ENCODE measurements at regions not wholly inside any gene's neighbourhood (a gene's known extent, or its start where the extent isn't known, plus 50 kb on each side); places are given as distances from the start of the nearest gene placed in this dataset.

DNA sequence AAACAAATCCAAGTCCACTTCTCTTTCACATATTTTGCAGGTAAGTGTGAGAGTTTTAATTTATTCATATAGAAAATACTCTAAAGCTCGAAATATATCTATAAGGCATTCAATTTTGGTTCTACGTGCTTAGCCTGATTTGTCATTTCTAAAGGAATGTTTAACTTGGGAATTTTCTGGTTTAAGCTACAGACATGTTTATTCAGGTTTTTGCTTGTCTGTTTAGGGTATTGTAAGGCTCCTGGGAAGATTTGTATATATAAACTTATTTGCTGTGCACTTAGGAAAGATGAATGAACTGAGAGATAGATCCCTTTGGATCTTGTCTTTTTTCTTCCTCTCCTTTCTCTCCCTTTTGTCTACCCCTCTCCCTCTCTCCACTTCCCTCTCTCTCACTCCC, 185.9 kb upstream of the NEIL3 start:
- intact Hi-C loops (cut with DNase I): no loop called here
- Histone ChIP-seq H3K4me3 (no peak overlapping the region), H3K4me1 (replicated peaks in 1 of 2) (no peaks in the 10 kb centered on the region), H3K27me3 (no peaks in the 10 kb centered on the region), H3K36me3 (replicated peaks in 1 of 2) (no peaks in the 10 kb centered on the region), H3K9me3 (replicated peaks in 1 of 3) (no peaks in the 10 kb centered on the region), H3K27ac (no peak overlapping the region)
- whole genome bisulfite sequencing, 4 donors: 62 to 75% (median 65%) methylated on average over 2 of the region's 2 CpGs
- TF ChIP-seq, protein P1, sequence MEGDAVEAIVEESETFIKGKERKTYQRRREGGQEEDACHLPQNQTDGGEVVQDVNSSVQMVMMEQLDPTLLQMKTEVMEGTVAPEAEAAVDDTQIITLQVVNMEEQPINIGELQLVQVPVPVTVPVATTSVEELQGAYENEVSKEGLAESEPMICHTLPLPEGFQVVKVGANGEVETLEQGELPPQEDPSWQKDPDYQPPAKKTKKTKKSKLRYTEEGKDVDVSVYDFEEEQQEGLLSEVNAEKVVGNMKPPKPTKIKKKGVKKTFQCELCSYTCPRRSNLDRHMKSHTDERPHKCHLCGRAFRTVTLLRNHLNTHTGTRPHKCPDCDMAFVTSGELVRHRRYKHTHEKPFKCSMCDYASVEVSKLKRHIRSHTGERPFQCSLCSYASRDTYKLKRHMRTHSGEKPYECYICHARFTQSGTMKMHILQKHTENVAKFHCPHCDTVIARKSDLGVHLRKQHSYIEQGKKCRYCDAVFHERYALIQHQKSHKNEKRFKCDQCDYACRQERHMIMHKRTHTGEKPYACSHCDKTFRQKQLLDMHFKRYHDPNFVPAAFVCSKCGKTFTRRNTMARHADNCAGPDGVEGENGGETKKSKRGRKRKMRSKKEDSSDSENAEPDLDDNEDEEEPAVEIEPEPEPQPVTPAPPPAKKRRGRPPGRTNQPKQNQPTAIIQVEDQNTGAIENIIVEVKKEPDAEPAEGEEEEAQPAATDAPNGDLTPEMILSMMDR (IDR thresholded peaks at IDR 0.05): no peak
- no peak for TF ChIP-seq POLR2A (IDR thresholded peaks at IDR 0.05)
- DNase-seq: no peak

DNA sequence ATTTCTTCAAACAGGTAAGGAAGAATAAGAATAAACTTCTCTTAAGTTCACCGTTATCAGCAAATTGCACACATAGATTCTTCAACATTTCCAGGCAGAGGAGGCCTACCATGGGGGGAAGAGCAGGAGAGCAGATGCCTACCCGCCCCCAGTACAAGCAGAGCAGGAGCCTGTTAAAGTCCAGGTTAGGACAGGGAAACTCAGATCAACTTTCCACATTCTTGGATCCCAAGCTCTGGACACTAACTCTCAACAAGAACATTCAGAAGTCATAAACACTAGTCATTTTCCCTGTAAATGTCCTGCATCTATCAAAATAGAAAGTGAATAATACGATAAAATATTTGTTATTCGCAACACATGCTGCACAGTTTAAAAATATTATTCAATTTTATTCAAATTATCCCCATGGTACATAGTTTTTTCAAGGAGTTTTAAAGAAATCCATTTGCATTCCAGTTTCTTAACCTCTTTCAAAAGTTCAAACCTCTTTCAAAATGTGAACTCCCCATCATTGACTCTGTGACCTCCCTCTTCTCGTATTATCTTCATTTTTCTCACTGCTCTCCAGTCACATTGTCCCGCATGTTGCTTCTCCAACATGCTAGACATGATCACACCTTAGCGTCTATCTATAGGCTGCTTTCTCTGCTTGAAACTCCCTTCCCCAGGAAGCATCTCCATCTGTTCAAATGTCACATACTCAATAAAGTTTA, 185.2 kb upstream of the NEIL3 start:
- Histone ChIP-seq H3K4me1 (replicated peaks in 1 of 2) (no peaks in the 10 kb centered on the region), H3K9me3 (replicated peaks in 1 of 3) (no peaks in the 10 kb centered on the region), H3K27me3 (no peaks in the 10 kb centered on the region), H3K36me3 (replicated peaks in 1 of 2) (no peaks in the 10 kb centered on the region), H3K4me3 (no peak overlapping the region), H3K27ac (no peak overlapping the region)
- 64 to 76% (median 73%) methylated on average over 7 of the region's 7 CpGs for WGBS, 4 donors
- DNase-seq: no peak
- TF ChIP-seq POLR2A (IDR thresholded peaks at IDR 0.05): no peak
- TF ChIP-seq, protein P1 (IDR thresholded peaks at IDR 0.05): no peak
- intact Hi-C loops (cut with DNase I): no loop called here

DNA sequence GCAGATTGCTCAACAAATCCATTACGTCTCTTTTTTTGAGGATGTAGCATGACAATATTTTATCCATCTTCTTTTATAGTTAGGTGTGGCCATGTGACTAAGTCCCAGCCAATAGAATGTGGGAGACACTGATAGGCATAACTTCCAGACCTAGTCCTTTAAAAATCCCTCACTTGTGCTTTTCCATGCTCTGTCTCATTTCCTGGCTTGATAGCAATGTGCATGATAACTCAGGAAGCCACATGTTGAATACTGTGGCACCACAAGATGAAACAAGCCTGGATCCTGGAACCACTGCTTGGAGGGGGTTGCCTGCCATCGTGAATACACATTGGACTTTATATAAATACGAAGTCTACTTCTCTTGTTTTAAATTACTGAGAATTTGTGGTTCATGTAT, 184.0 kb upstream of the NEIL3 start:
- Histone ChIP-seq H3K27me3 (no peaks in the 10 kb centered on the region), H3K36me3 (replicated peaks in 1 of 2) (no peaks in the 10 kb centered on the region), H3K9me3 (replicated peaks in 1 of 3) (no peaks in the 10 kb centered on the region), H3K4me3 (no peak overlapping the region), H3K27ac (no peak overlapping the region), H3K4me1 (replicated peaks in 1 of 2) (no peaks in the 10 kb centered on the region)
- TF ChIP-seq, protein P1 (IDR thresholded peaks at IDR 0.05): no peak
- TF ChIP-seq POLR2A (IDR thresholded peaks at IDR 0.05): no peak
- WGBS, 4 donors: 63 to 78% (median 65%) methylated on average over 3 of the region's 3 CpGs
- intact Hi-C loops (cut with DNase I): no loop called here
- DNase-seq: no peak

DNA sequence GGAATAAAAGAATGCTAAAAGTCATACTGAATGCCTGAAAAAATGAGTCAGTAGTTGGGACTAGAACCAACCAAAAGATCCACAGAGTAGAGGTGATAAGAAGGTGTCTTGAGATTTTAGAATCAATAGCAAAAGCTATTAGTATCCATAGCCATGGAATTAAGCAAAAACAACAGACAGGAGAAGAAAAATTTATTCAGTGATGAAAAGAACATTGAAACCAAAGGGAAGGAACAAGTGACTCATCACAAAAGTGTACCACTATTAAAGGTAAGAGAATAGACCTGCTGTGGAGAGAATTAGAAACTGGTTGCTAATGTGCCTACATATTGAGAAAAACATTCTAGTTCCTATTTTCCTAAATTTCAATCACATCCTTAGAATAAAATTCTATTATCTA, 182.0 kb upstream of the NEIL3 start:
- H3K36me3 ChIP-seq (replicated peaks in 1 of 2): no peaks in the 10 kb centered on the region
- H3K4me3 ChIP-seq: no peak overlapping the region
- H3K27ac ChIP-seq: no peak overlapping the region
- DNase-seq: no peak
- no peaks in the 10 kb centered on the region for H3K4me1 ChIP-seq (replicated peaks in 1 of 2)
- no peaks in the 10 kb centered on the region for H3K27me3 ChIP-seq
- intact Hi-C loops (cut with DNase I): no loop called here
- TF ChIP-seq, protein P1 (IDR thresholded peaks at IDR 0.05): no peak
- TF ChIP-seq POLR2A (IDR thresholded peaks at IDR 0.05): no peak
- no peaks in the 10 kb centered on the region for H3K9me3 ChIP-seq (replicated peaks in 1 of 3)

Data from adrenal gland (tissue), 9 donors.